NB4 (cell line): ENCODE measurements at regions not wholly inside any gene's neighbourhood (a gene's known extent, or its start where the extent isn't known, plus 50 kb on each side); places are given as distances from the start of the nearest gene placed in this dataset.
"Not testable (repeated sequence)": the region's sequence is repeated elsewhere in the genome, so short reads cannot be mapped to it uniquely, and the experiment has no call there.

Experiments used
- DNase-seq: peaks from one replicate; pipeline ENCODE4 v3.0.0; 2010; ENCODE audit warnings: low read depth
- H3K4me3 ChIP-seq: one replicate; pipeline ENCODE4 v1.5.1; 2011; ENCODE audit warnings: mild to moderate bottlenecking, low read depth, low read length, moderate library complexity

DNA sequence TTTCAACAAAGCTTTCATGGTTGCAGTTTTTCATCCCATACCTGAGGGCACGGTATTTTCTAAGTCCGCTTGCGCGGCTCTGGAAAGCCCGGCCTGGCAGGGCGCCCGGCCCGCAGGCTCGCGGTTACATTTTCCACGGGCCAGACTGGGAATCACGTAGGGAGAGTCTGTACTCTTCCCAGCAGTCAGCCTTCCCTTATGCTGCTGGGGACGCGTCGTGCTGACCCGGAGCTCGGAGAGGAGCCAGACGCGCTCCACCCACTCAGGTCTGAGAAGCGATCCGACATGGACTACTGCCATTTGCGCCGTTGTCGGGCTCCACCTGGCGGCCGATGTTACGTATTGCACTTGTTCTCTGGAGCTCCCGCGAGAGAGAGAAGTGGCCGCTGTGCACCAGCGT is 435.9 kb downstream of the SPATA31A1 start:
- H3K4me3 ChIP-seq, DNase-seq: not testable (repeated sequence)

DNA sequence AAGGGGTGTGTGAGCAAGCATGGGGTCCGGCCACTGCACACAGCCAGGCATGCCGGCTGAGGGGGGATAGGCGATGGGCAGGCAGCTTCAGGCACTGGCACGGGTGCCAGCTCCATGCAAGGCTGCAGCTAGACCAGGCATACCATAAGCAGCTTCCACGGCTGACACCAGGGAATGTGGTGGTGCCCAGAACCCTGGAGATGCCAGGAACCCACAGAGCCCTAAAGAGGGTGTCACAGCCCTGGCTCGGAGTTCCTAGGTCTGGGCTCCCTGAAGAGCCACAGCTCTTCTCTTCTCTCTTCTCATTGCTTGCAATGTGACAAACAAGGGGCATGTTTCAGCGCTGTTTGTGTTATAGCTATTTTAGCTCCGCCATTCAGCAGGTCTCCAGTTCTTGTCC is 442.5 kb downstream of the SPATA31A1 start:
- H3K4me3 ChIP-seq, DNase-seq: not testable (repeated sequence)

DNA sequence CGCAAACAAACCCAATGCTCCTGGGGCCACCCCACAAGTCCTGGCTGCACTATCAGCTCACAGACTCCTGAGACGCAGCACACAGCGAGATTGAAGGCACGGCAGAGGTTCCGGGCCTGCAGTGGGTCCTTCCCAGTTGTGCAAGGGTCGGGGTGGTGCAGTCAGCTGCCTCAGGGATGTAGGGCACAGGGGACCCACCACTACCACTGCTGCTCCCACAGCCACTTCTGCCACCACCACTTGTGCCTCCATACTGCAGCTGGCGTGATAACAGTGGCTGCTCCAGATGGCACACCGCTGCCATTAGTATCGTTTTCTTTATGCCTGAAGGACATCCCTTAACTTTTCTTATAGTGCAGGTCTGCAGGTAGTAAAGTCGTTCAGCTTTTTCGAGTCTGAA is 443.8 kb downstream of the SPATA31A1 start:
- DNase-seq, H3K4me3 ChIP-seq: not testable (repeated sequence)

DNA sequence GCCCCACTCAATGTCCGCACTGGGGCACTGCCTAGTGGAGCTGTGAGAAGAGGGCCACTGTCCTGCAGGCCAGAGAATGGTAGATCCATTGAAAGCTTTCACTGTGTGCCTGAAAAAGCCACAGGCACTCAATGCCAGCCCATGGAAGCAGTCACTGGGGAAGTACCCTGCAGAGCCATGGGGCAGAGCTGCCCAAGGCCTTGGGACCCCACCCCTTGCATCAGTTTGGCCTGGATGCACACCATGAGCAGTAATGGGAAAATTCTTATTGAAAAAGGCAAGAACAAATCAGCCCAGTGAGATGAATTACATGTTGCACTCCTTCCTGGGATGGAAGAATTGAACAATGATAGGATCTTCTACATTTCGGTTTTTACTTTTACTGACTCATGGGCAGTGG is 447.1 kb downstream of the SPATA31A1 start:
- DNase-seq: not testable (repeated sequence)

DNA sequence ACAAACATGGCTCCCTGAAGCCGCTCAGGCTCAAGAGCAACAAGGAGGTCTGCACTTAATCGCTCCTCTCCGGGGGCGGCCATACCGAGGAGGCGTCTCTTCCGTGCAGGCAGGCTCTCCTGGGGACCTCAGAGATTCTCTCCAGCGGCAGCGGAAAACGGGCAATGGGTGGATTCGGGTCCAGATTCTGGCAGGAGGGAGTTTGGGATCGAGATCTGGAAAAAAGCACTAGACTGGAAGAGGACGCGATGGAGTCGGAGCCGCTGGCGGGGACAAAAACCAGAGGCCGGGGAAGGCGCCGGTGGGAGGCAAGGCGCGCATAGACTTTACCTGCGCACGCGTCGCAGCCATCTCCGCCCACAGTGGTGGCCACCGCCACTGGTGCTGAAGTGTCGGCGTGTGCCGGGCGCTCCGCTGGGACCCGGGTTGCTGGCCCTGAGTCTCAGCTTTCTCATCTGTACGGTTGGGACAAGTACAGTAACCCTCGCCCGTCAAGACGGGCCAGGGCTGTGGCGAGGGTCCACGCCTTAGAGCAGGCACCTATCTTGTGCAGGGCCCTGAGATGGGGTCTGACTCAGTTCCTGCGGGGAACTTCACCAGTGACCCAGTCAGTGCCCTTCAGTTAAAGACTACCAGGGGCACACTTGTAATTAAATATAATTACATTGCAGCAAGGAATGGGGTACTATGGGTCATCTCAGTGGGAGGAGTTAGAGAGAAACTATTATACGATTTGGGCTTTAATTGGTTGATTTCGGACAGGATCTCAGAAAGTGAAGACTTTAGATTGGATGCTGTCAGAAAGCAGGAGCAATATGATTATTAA is 454.1 kb downstream of the SPATA31A1 start:
- peak overlapping the region; percentile 50 for H3K4me3 ChIP-seq

More for the DNA sequence above, 447.1 kb downstream of the SPATA31A1 start:
- not testable (repeated sequence) for H3K4me3 ChIP-seq

DNA sequence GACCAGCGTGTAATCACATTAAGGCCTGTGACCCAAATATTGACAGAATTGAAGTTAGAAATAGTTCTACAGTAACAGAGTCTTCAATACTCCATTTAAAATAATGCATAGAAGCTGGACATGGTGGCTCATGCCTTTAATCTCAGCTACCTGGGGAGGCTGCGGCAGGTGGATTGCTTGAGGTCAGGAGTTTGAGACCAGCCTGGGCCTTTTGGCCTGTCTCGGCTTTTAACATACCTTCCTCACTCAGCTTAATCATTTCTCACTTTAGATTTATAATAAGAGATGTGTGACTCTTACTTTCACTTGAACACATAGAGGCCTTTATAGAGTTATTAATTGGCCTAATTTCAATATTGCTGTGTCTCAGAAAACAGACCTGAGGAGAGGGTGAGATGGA is 454.9 kb downstream of the SPATA31A1 start:
- H3K4me3 ChIP-seq, DNase-seq: not testable (repeated sequence)

More for the DNA sequence above, 454.1 kb downstream of the SPATA31A1 start:
- peak; percentile 62 for DNase-seq

DNA sequence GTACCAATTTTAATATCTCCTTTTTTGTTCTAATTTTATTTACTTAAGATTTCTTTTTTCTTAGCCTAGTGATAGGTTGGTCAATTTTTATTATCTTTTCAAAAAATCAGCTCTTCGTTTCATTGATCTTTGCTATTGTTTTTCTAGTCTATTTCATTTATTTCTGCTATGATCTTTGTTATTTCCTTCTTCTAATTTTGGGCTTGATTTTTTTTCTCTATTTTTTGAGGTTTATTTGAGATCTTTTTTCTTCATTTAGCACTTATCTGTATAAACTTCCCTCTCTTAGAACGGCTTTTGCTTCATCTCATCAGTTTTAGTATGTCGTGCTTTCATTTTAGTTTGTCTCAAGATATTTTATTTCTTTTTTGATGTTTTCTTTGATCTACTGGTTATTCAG is 456.1 kb downstream of the SPATA31A1 start:
- DNase-seq, H3K4me3 ChIP-seq: not testable (repeated sequence)

DNA sequence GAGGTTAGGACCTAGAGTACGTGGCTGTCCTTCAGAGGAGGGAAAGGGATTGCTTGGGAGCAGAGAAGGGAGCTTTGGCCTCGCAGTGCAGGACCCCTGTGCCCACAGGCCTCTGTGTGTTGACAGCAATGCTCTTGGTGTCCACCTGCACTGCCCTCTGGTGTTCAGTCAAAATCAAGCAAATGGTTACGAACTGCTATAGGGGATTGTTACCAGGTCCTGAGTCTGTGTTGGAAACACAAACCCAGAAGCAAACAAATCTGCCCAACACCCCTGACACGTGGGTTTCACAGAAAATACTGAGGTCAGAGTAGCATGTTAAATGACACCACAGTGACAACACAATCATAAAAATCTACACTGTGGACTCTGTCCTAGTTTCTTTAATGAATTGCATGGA is 473.0 kb downstream of the SPATA31A1 start:
- H3K4me3 ChIP-seq: not testable (repeated sequence)
- DNase-seq: peak; percentile 0
